ENCODE measurements at regions not wholly inside any gene's neighbourhood (a gene's known extent, or its start where the extent isn't known, plus 50 kb on each side); places are given as distances from the start of the nearest gene placed in this dataset.

GRCh38 chr2:57864926-57865325, 181.7 kb upstream of the VRK2 start:
- Histone ChIP-seq H3K27me3 (no peaks in the 10 kb centered on the region), H3K4me1 (no peaks in the 10 kb centered on the region), H3K9me3 (no peaks in the 10 kb centered on the region), H3K27ac (no peak overlapping the region), H3K36me3 (no peaks in the 10 kb centered on the region), H3K4me3 (no peak overlapping the region)
- 81 to 86% methylated on average over 2 of the region's 2 CpGs for WGBS, 2 donors (ENCODE audit: low coverage in 1 of 2)
- no peak for ATAC-seq
- TF ChIP-seq CTCF (IDR thresholded peaks at IDR 0.05) (no peak), POLR2A (IDR thresholded peaks at IDR 0.05) (no peak), EP300 (IDR thresholded peaks at IDR 0.05) (no peak), POLR2AphosphoS5 (IDR thresholded peaks at IDR 0.05) (no peak)

GRCh38 chr2:57867730-57868129, 178.9 kb upstream of the VRK2 start:
- H3K27me3 ChIP-seq: no peaks in the 10 kb centered on the region
- no peak overlapping the region for H3K27ac ChIP-seq
- 68 to 86% methylated on average over 3 of the region's 3 CpGs for WGBS, 2 donors (ENCODE audit: low coverage in 1 of 2)
- no peaks in the 10 kb centered on the region for H3K9me3 ChIP-seq
- no peak for ATAC-seq
- H3K36me3 ChIP-seq: no peaks in the 10 kb centered on the region
- no peak overlapping the region for H3K4me3 ChIP-seq
- no peak for TF ChIP-seq EP300 (IDR thresholded peaks at IDR 0.05)
- TF ChIP-seq POLR2A (IDR thresholded peaks at IDR 0.05): no peak
- no peak for TF ChIP-seq POLR2AphosphoS5 (IDR thresholded peaks at IDR 0.05)
- no peak for TF ChIP-seq CTCF (IDR thresholded peaks at IDR 0.05)
- no peaks in the 10 kb centered on the region for H3K4me1 ChIP-seq

GRCh38 chr2:57868619-57869139, 177.9 kb upstream of the VRK2 start:
- TF ChIP-seq POLR2A (IDR thresholded peaks at IDR 0.05) (no peak), CTCF (IDR thresholded peaks at IDR 0.05) (no peak)
- H3K4me1 ChIP-seq: no peaks in the 10 kb centered on the region
- no peaks in the 10 kb centered on the region for H3K36me3 ChIP-seq
- no peak overlapping the region for H3K4me3 ChIP-seq
- no peaks in the 10 kb centered on the region for H3K9me3 ChIP-seq
- ATAC-seq: no peak
- H3K27ac ChIP-seq: no peak overlapping the region
- no peaks in the 10 kb centered on the region for H3K27me3 ChIP-seq

- WGBS, 2 donors (ENCODE audit: low coverage in 1 of 2): 71 to 81% methylated on average over 6 to 8 of the region's 12 CpGs
- no peaks in the 10 kb centered on the region for H3K27me3 ChIP-seq
- no peak overlapping the region for H3K27ac ChIP-seq
- H3K4me1 ChIP-seq: no peaks in the 10 kb centered on the region
- TF ChIP-seq POLR2AphosphoS5 (IDR thresholded peaks at IDR 0.05) (no peak), EP300 (IDR thresholded peaks at IDR 0.05) (no peak)
- no peak overlapping the region for H3K4me3 ChIP-seq
- H3K36me3 ChIP-seq: no peaks in the 10 kb centered on the region
- no peaks in the 10 kb centered on the region for H3K9me3 ChIP-seq
- no peak for ATAC-seq
Observed at GRCh38 chr2:57869758-57870344, 176.8 kb upstream of the VRK2 start.

GRCh38 chr2:57876313-57876712, 170.3 kb upstream of the VRK2 start:
- Histone ChIP-seq H3K4me3 (no peak overlapping the region), H3K27ac (no peak overlapping the region), H3K9me3 (no peaks in the 10 kb centered on the region), H3K27me3 (no peaks in the 10 kb centered on the region), H3K4me1 (no peaks in the 10 kb centered on the region), H3K36me3 (no peaks in the 10 kb centered on the region)
- TF ChIP-seq EP300 (IDR thresholded peaks at IDR 0.05) (no peak), POLR2A (IDR thresholded peaks at IDR 0.05) (no peak), CTCF (IDR thresholded peaks at IDR 0.05) (no peak), POLR2AphosphoS5 (IDR thresholded peaks at IDR 0.05) (no peak)
- ATAC-seq: no peak
